ENCODE measurements at regions not wholly inside any gene's neighbourhood (a gene's known extent, or its start where the extent isn't known, plus 50 kb on each side); places are given as distances from the start of the nearest gene placed in this dataset.
"Not testable (repeated sequence)": the region's sequence is repeated elsewhere in the genome, so short reads cannot be mapped to it uniquely, and the experiment has no call there.

DNA sequence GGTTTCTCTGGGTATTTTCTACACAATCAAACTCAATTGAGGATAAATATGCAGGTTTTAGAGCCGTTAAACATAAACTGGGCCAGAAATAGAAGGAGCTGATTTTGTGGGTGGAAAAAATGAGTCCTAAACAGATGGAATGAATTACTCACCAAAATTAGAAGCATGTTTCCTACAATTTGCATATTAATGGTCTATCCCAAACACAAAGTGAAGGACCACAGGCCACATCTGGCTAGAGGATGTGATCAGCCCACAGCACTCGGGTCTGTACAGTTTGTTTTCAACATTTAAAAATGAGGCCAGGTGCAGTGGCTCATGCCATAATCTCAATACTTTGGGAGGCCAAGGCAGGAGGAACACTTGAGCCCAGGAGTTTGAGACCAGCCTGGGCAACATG lies 296.3 kb downstream of the PREX1 start:
- no peak for DNase-seq (ENCODE audit: low read depth)

DNA sequence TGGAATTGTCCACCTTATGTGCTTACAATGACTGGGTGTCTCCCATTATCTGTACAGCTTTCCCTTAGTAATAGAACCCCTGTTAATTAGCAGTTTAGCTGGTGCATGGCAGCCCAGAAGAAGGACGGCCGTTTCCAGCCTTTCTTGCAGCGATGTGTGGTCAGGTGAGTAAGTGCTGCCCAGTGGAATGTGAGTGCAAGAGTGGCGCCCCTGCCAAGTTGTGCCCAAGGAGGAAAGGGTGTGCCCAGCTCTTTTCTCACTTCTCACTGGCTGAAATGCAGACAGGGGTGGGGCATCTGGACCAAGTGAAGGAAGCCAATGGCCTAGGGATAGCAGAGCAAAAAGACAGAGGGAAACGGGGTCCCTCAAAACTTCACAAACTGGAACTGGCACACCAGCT lies 296.8 kb downstream of the PREX1 start:
- DNase-seq (ENCODE audit: low read depth) = peak; percentile 63

GRCh38 chr20:48528346-48528745 lies 299.5 kb downstream of the PREX1 start:
- DNase-seq (ENCODE audit: low read depth) = no peak

DNA sequence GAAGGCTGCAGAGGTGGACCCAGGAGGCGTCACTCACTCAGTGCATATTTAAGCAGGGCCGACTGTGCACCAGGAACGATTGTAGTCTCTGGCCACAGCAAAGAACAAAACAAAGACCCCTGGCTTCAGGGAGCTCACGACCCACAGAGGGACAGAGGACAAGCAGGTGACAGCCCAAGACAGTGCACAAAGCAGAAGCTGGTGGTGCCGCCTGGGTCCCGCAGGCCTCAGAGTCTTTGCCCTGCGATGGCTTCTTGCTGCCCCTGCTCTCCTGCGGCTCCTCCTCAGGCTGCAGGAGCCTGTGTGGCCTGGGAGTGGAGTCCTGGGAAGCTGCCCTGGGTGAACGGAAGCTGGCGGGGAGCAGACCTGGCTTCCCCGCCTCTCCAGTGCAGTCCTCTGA lies 300.0 kb downstream of the PREX1 start:
- no peak for DNase-seq (ENCODE audit: low read depth)

- DNase-seq (ENCODE audit: low read depth) = no peak
These were observed 300.9 kb downstream of the PREX1 start for GRCh38 chr20:48526936-48527335.

- DNase-seq (ENCODE audit: low read depth) = no peak
These were observed 302.4 kb downstream of the PREX1 start for GRCh38 chr20:48525400-48525799.

GRCh38 chr20:48524582-48524981 lies 303.2 kb downstream of the PREX1 start:
- no peak for DNase-seq (ENCODE audit: low read depth)

- DNase-seq (ENCODE audit: low read depth) = peak; percentile 36
These were observed 304.4 kb downstream of the PREX1 start for GRCh38 chr20:48523191-48523995.

GRCh38 chr20:48521121-48521520 lies 306.7 kb downstream of the PREX1 start:
- DNase-seq (ENCODE audit: low read depth) = no peak

DNA sequence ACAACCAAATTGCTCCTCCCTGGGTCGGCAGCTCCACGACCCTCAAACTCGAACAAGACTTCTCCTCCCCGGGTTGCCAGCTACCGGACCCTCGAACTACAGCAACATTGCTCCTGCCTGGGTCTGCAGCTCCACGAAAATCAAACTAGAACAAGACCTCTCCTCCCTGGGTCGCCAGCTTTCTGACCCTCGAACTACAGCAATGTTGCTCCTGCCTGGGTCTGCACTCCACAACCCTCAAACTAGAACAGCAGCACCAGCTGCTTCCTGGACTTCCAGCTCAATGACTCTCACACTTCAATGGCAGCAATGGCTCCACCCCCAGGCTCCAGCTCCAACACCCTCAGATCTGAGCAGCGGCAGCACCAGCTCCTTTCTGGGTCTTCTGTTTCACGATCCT lies 311.6 kb downstream of the PREX1 start:
- peak; percentile 25 for DNase-seq (ENCODE audit: low read depth)

- DNase-seq (ENCODE audit: low read depth) = not testable (repeated sequence)
These were observed 313.2 kb downstream of the PREX1 start for GRCh38 chr20:48514577-48514976.

- not testable (repeated sequence) for DNase-seq (ENCODE audit: low read depth)
These were observed 315.3 kb downstream of the PREX1 start for GRCh38 chr20:48512539-48512938.

GRCh38 chr20:48505066-48505465 lies 322.7 kb downstream of the PREX1 start:
- DNase-seq (ENCODE audit: low read depth) = not testable (repeated sequence)

DNA sequence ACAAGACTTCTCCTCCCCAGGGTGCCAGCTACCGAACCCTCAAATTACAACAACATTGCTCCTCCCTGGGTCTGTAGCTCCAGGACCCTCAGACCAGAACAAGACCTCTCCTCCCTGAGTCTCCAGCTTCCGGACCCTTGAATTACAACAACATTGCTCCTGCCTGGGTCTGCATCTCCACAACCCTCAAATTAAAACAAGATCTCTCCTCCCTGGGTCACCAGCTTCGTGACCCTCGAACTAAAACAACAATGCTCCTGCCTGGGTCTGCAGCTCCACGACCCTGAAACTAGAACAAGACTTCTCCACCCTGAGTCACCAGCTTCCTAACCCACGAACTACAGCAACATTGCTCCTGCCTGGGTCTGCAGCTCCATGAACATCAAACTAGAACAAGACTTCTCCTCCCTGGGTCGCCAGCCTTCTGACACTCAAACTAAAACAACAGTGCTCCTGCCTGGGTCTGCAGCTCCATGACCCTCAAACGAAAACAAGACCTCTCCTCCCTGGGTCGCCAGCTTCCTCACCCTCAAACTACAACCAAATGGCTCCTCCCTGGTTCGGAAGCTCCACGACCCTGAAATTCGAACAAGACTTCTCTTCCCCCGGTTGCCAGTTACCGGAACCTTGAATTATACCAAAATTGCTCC lies 324.5 kb downstream of the PREX1 start:
- DNase-seq (ENCODE audit: low read depth) = no peak

DNA sequence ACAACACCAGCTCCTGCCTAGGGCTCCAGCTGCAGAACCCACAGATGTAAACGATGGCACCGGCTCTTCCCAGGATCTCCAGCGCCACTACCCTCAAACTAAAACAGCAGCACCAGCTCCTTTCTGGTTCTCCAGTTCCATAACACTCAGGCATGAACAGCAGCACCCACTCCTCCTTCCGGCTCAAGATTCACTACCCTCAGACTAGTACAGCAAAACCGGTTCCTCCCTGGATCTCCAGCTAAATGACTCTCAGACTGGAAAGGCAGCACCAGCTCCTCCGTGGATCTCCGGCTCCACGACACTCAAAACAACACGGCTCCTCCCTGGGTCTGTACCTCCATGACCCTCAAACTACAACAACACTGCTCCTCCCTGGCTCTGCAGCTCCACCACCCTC lies 325.0 kb downstream of the PREX1 start:
- DNase-seq (ENCODE audit: low read depth) = no peak

GRCh38 chr20:48502016-48502415 lies 325.8 kb downstream of the PREX1 start:
- DNase-seq (ENCODE audit: low read depth) = no peak

DNA sequence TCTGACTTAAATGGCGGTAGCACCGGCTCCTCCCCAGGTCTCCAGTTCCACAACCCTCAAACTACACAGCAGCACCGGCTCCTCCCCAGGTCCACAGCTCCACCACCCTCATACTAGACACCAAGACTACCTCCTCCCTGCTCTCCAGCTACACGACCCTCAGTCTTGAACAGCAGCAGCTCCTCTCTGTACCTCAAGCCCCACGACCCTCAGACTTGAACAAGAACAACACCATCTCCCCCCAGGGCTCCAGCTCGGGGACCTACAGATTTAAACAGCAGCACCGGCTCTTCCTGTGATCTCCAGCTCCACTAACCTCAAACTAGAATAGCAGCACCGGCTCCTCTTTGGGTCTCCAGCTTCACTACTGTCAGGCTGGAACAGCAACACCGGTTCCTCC lies 326.9 kb downstream of the PREX1 start:
- DNase-seq (ENCODE audit: low read depth) = not testable (repeated sequence)

DNA sequence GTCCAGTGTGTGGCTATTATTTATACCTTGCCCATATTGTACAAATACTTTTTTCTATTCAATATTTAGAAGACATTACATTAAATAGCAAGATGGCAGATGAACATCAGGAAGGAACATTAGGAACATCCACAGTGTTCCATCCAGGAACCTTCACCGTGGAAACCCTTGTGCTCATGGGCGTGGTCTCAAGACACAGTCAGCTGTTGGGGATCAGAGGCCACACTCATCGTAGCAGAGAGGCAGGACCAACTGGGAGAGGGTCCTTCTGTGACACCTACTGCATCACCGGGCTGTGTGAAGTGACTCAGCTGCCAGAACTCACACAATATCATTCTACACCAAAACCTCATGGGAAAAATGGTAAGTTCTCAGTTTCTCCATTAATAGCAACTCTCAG lies 328.9 kb downstream of the PREX1 start:
- DNase-seq (ENCODE audit: low read depth) = not testable (repeated sequence)

GRCh38 chr20:48498125-48498524 lies 329.7 kb downstream of the PREX1 start:
- DNase-seq (ENCODE audit: low read depth) = not testable (repeated sequence)

DNA sequence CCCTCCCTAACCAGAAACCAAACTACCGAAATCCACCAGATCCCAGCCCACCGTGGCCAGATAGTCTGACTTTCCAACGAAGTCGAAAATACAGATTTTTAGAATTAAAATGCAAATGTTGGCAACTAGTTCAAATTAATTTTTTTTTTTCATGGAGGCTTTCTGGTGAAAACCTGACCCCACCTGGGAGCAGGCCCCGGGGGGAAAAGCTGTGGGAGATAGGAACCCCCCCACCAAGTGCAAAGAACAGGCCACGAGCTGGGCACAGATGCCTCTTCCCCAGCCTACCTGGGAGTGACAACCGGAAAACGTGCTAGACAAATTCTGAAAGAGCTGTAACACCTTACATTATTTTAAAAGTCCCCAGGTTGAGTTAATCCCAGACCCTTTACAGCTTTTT lies 333.8 kb downstream of the PREX1 start:
- DNase-seq (ENCODE audit: low read depth) = no peak

- DNase-seq (ENCODE audit: low read depth) = not testable (repeated sequence)
These were observed 334.5 kb downstream of the PREX1 start for GRCh38 chr20:48493331-48493730.

- DNase-seq (ENCODE audit: low read depth) = no peak
These were observed 335.1 kb downstream of the PREX1 start for GRCh38 chr20:48492715-48493070.

GRCh38 chr20:48492015-48492714 lies 335.6 kb downstream of the PREX1 start:
- no peak for DNase-seq (ENCODE audit: low read depth)
